ENCODE measurements at regions not wholly inside any gene's neighbourhood (a gene's known extent, or its start where the extent isn't known, plus 50 kb on each side); places are given as distances from the start of the nearest gene placed in this dataset.

GRCh38 chr1:8086055-8086454, 59.9 kb upstream of the ERRFI1 start:
- FAIRE-seq (no peak), DNase-seq (ENCODE audit: low read depth) (no peak)
- no peaks in the 10 kb centered on the region for H3K36me3 ChIP-seq (ENCODE audit: control insufficient read depth, insufficient read depth, low read length)
- no peaks in the 10 kb centered on the region for H3K27me3 ChIP-seq (ENCODE audit: control insufficient read depth, insufficient read depth, low read length)
- no peak for TF ChIP-seq CTCF (IDR thresholded peaks at IDR 0.05; ENCODE audit: insufficient read depth, low read length, severe bottlenecking)
- H3K4me3 ChIP-seq (ENCODE audit: low read depth, low read length), result no peak overlapping the region

GRCh38 chr1:8084913-8085312, 58.8 kb upstream of the ERRFI1 start:
- no peak for TF ChIP-seq CTCF (IDR thresholded peaks at IDR 0.05; ENCODE audit: insufficient read depth, low read length, severe bottlenecking)
- H3K4me3 ChIP-seq (ENCODE audit: low read depth, low read length), result no peak overlapping the region
- DNase-seq (ENCODE audit: low read depth), result no peak
- FAIRE-seq, result no peak
- H3K36me3 ChIP-seq (ENCODE audit: control insufficient read depth, insufficient read depth, low read length), result no peaks in the 10 kb centered on the region
- no peaks in the 10 kb centered on the region for H3K27me3 ChIP-seq (ENCODE audit: control insufficient read depth, insufficient read depth, low read length)

GRCh38 chr1:8083739-8084484, 57.8 kb upstream of the ERRFI1 start:
- TF ChIP-seq CTCF (IDR thresholded peaks at IDR 0.05; ENCODE audit: insufficient read depth, low read length, severe bottlenecking), result no peak
- H3K4me3 ChIP-seq (ENCODE audit: low read depth, low read length), result no peak overlapping the region
- FAIRE-seq (no peak), DNase-seq (ENCODE audit: low read depth) (peak; percentile 55)
- no peaks in the 10 kb centered on the region for H3K27me3 ChIP-seq (ENCODE audit: control insufficient read depth, insufficient read depth, low read length)
- H3K36me3 ChIP-seq (ENCODE audit: control insufficient read depth, insufficient read depth, low read length), result no peaks in the 10 kb centered on the region

- TF ChIP-seq CTCF (IDR thresholded peaks at IDR 0.05; ENCODE audit: insufficient read depth, low read length, severe bottlenecking), result no peak
- H3K36me3 ChIP-seq (ENCODE audit: control insufficient read depth, insufficient read depth, low read length), result no peaks in the 10 kb centered on the region
- no peak overlapping the region for H3K4me3 ChIP-seq (ENCODE audit: low read depth, low read length)
- DNase-seq (ENCODE audit: low read depth), result no peak
- H3K27me3 ChIP-seq (ENCODE audit: control insufficient read depth, insufficient read depth, low read length), result no peaks in the 10 kb centered on the region
- no peak for FAIRE-seq
Observed at GRCh38 chr1:8082945-8083344, 56.8 kb upstream of the ERRFI1 start.

- DNase-seq (ENCODE audit: low read depth) (peak; percentile 94), FAIRE-seq (no peak)
- no peak for TF ChIP-seq CTCF (IDR thresholded peaks at IDR 0.05; ENCODE audit: insufficient read depth, low read length, severe bottlenecking)
- Histone ChIP-seq H3K27me3 (ENCODE audit: control insufficient read depth, insufficient read depth, low read length) (no peaks in the 10 kb centered on the region), H3K36me3 (ENCODE audit: control insufficient read depth, insufficient read depth, low read length) (no peaks in the 10 kb centered on the region), H3K4me3 (ENCODE audit: low read depth, low read length) (peak overlapping the region; percentile 5)
Observed at GRCh38 chr1:8078176-8078671, 52.1 kb upstream of the ERRFI1 start.

GRCh38 chr1:8077602-8078001, 51.5 kb upstream of the ERRFI1 start:
- TF ChIP-seq CTCF (IDR thresholded peaks at IDR 0.05; ENCODE audit: insufficient read depth, low read length, severe bottlenecking), result no peak
- DNase-seq (ENCODE audit: low read depth) (peak; percentile 69), FAIRE-seq (no peak)
- no peaks in the 10 kb centered on the region for H3K36me3 ChIP-seq (ENCODE audit: control insufficient read depth, insufficient read depth, low read length)
- H3K27me3 ChIP-seq (ENCODE audit: control insufficient read depth, insufficient read depth, low read length), result no peaks in the 10 kb centered on the region
- H3K4me3 ChIP-seq (ENCODE audit: low read depth, low read length), result no peak overlapping the region

All from bronchial epithelial cell (primary cell).